Right lobe of liver (tissue), 6 donors: ENCODE measurements at regions not wholly inside any gene's neighbourhood (a gene's known extent, or its start where the extent isn't known, plus 50 kb on each side); places are given as distances from the start of the nearest gene placed in this dataset.
A peak's percentile ranks its signal among the peaks of the same experiment; 100 is the strongest.

Experiments
- ATAC-seq, 4 donors: fragments of 200-7000 bp; cut with Tn5 transposase; one replicate each; pipeline ENCODE4 v1.9.1; 2020; ENCODE audit warnings: mild to moderate bottlenecking in 4 of 4, moderate library complexity in 4 of 4
- DNase-seq, 3 donors: peaks; one replicate each; pipeline ENCODE4 v3.0.0-alpha.2; 2020
- H3K27ac ChIP-seq, 3 donors: fragments of 200-600 bp; one replicate each; pipeline ENCODE4 v1.8.0; 2022
- H3K27me3 ChIP-seq, 2 donors: fragments of 200-600 bp; one replicate each; pipeline ENCODE4 v1.8.0; 2022
- H3K36me3 ChIP-seq, 4 donors: fragments of 200-600 bp; sonication (generic) in 1 of 4; one replicate each; pipeline versions ENCODE4 v1.5.1 to v1.8.0; 2017 to 2022; ENCODE audit warnings: control low read depth in 1 of 4
- H3K4me1 ChIP-seq, 4 donors: fragments of 200-600 bp; sonication (generic) in 1 of 4; one replicate each; pipeline versions ENCODE4 v1.5.1 to v1.8.0; 2017 to 2022; ENCODE audit warnings: control low read depth in 1 of 4
- H3K4me3 ChIP-seq, 3 donors: fragments of 200-600 bp; one replicate each; pipeline ENCODE4 v1.8.0; 2022
- H3K9me3 ChIP-seq, 4 donors: fragments of 200-600 bp; sonication (generic) in 1 of 4; one replicate each; pipeline versions ENCODE4 v1.5.1 to v1.8.0; 2017 to 2022; ENCODE audit warnings: control low read depth in 1 of 4
- POLR2A ChIP-seq: fragments of 450-650 bp; IDR thresholded peaks from one replicate; pipeline ENCODE4 v1.6.1; 2017; ENCODE audit warnings: antibody characterized with exemption, mild to moderate bottlenecking
- WGBS: methylation state at CpG from one replicate; pipeline ENCODE4 v1.1.6; 2018; ENCODE audit warnings: low coverage, low lambda C conversion rate; ENCODE audit not compliant: insufficient coverage; ENCODE audit errors: missing lambda C conversion rate; 5-methylcytosine and 5-hydroxymethylcytosine counted together
- intact Hi-C, 2 donors: fragments of 100-400 bp; cut with DNase I; formaldehyde crosslinking; loops; one replicate each; pipeline versions ENCODE4 v1.11.2 to v1.14.1; 2022
- TF ChIP-seq, protein P1 (sequence below), 4 donors: fragments of 200-600 bp in 3 of 4; fragments of 450-650 bp in 1 of 4; IDR thresholded peaks; one replicate each; pipeline versions ENCODE4 v1.5.1 to v1.8.0; 2016 to 2022; ENCODE audit warnings: antibody characterized with exemption in 4 of 4, mild to moderate bottlenecking in 2 of 4
- donor health status: DM: no; HTN: yes; CAD: no.
- donor health status: DM: no; HTN: no; CAD: no.
- donor health status: DM: no; HTN: no; CAD: no.
- donor health status: DM: no; HTN: yes; CAD: no.
- donor health status: DM: no; HTN: yes; CAD: no.

GRCh38 chr12:19971361-19972280, 396.7 kb upstream of the PDE3A start:
- DNase-seq = peak; percentile 54 to 72 (median 55)
- 30% methylated on average over 8 of the region's 8 CpGs for WGBS
- H3K9me3 ChIP-seq = no peaks in the 10 kb centered on the region
- no peaks in the 10 kb centered on the region for H3K36me3 ChIP-seq
- intact Hi-C loops = no loop called here
- peaks cover 0 to 28% (median 19%) of the 10 kb centered on the region in 4 donors for H3K4me1 ChIP-seq
- ATAC-seq = peak; percentile 77 to 89 (median 84)
- H3K27ac ChIP-seq = peak overlapping the region; percentile 8 to 20 (median 15)
- TF ChIP-seq, protein P1, sequence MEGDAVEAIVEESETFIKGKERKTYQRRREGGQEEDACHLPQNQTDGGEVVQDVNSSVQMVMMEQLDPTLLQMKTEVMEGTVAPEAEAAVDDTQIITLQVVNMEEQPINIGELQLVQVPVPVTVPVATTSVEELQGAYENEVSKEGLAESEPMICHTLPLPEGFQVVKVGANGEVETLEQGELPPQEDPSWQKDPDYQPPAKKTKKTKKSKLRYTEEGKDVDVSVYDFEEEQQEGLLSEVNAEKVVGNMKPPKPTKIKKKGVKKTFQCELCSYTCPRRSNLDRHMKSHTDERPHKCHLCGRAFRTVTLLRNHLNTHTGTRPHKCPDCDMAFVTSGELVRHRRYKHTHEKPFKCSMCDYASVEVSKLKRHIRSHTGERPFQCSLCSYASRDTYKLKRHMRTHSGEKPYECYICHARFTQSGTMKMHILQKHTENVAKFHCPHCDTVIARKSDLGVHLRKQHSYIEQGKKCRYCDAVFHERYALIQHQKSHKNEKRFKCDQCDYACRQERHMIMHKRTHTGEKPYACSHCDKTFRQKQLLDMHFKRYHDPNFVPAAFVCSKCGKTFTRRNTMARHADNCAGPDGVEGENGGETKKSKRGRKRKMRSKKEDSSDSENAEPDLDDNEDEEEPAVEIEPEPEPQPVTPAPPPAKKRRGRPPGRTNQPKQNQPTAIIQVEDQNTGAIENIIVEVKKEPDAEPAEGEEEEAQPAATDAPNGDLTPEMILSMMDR (IDR thresholded peaks at IDR 0.05) = peak in 2 of 4 donors; percentile 5 to 14
- TF ChIP-seq POLR2A = no peak
- peak overlapping the region in 2 of 3 donors; percentile 1 to 19 for H3K4me3 ChIP-seq
- no peaks in the 10 kb centered on the region for H3K27me3 ChIP-seq

GRCh38 chr12:19972325-19973288, 395.7 kb upstream of the PDE3A start:
- H3K27me3 ChIP-seq = no peaks in the 10 kb centered on the region
- 57% methylated on average over 7 of the region's 11 CpGs for WGBS
- peak overlapping the region; percentile 8 to 20 (median 11) for H3K27ac ChIP-seq
- peaks cover 0 to 28% (median 19%) of the 10 kb centered on the region in 4 donors for H3K4me1 ChIP-seq
- intact Hi-C loops = no loop called here
- DNase-seq (no peak), ATAC-seq (no peak)
- no peaks in the 10 kb centered on the region for H3K36me3 ChIP-seq
- TF ChIP-seq, protein P1 (IDR thresholded peaks at IDR 0.05) = no peak
- TF ChIP-seq POLR2A = no peak
- H3K4me3 ChIP-seq = no peak overlapping the region
- H3K9me3 ChIP-seq = no peaks in the 10 kb centered on the region

DNA sequence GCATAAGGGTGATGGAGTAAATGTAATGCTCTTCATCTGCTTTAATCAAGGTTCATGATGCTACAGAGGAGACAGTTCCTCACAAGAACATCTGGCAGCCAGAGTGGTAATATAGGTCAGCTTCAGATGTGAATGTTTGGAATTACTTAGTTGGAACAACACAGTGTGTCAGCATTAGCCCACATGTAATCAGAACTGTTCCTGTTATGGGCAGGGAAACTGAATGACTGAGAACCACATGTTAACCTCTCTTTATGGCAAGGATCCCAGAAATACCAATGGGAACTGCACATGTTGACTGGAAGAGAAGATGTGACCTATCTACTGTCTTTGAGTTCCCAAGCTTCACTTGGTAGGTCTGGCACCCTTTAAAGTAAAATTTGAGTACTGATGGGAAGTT, 390.1 kb upstream of the PDE3A start:
- no peak overlapping the region for H3K4me3 ChIP-seq
- ATAC-seq (peak; percentile 61 to 94 (median 82)), DNase-seq (no peak)
- H3K9me3 ChIP-seq = no peaks in the 10 kb centered on the region
- H3K27me3 ChIP-seq = no peaks in the 10 kb centered on the region
- intact Hi-C loops = no loop called here
- H3K36me3 ChIP-seq = no peaks in the 10 kb centered on the region
- H3K4me1 ChIP-seq = no peaks in the 10 kb centered on the region
- no peak overlapping the region for H3K27ac ChIP-seq
- TF ChIP-seq, protein P1 (IDR thresholded peaks at IDR 0.05) = no peak
- no peak for TF ChIP-seq POLR2A

DNA sequence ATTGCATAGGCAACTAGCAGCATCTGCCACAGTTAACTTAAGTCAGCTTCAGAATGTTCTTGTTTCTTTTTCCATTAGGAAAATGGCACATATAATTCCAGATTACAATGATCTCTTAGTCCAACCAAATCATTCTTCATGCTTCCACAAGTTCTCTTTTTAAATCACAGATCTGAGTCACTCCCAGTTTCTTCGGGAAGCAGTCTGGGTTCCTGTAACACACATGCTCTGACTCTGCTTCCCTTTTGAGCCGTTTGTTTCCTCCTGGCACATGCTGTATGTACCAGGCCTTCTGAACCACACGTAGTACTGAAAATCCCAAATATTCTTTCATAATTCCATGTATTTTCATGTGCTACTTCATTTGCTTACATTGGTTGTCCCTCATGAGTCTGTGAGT, 388.8 kb upstream of the PDE3A start:
- no peak for DNase-seq
- no peak overlapping the region for H3K4me3 ChIP-seq
- intact Hi-C loops = no loop called here
- no peak for TF ChIP-seq POLR2A
- TF ChIP-seq, protein P1 (IDR thresholded peaks at IDR 0.05) = no peak
- no peaks in the 10 kb centered on the region for H3K4me1 ChIP-seq
- no peaks in the 10 kb centered on the region for H3K27me3 ChIP-seq
- no peaks in the 10 kb centered on the region for H3K36me3 ChIP-seq
- no peak overlapping the region for H3K27ac ChIP-seq
- peak in 2 of 4 donors; percentile 15 to 20 for ATAC-seq
- no peaks in the 10 kb centered on the region for H3K9me3 ChIP-seq
- WGBS = 54% methylated on average over 3 of the region's 3 CpGs
